ENCODE measurements at regions not wholly inside any gene's neighbourhood (a gene's known extent, or its start where the extent isn't known, plus 50 kb on each side); places are given as distances from the start of the nearest gene placed in this dataset.

- no peak for TF ChIP-seq CTCF (IDR thresholded peaks at IDR 0.05)
- no peak for TF ChIP-seq EP300 (IDR thresholded peaks at IDR 0.05)
- TF ChIP-seq POLR2AphosphoS5 (IDR thresholded peaks at IDR 0.05) = no peak
Measured at GRCh38 chr10:84574102-84574501, 245.7 kb downstream of the CCSER2 start.
